Ureter (tissue), 1 donor: ENCODE measurements at regions not wholly inside any gene's neighbourhood (a gene's known extent, or its start where the extent isn't known, plus 50 kb on each side); places are given as distances from the start of the nearest gene placed in this dataset.

Experiments
- DNase-seq: peaks from one replicate; pipeline ENCODE4 v3.0.0-alpha.2; 2020; ENCODE audit warnings: low spot score
- donor health status: DM: yes; HTN: yes; CAD: no.

- peak; percentile 43 for DNase-seq
Measured at GRCh38 chr3:194249323-194250097, 101.6 kb downstream of the CPN2 start.

GRCh38 chr3:194250098-194251002 is 100.8 kb downstream of the CPN2 start:
- DNase-seq = peak; percentile 78

DNA sequence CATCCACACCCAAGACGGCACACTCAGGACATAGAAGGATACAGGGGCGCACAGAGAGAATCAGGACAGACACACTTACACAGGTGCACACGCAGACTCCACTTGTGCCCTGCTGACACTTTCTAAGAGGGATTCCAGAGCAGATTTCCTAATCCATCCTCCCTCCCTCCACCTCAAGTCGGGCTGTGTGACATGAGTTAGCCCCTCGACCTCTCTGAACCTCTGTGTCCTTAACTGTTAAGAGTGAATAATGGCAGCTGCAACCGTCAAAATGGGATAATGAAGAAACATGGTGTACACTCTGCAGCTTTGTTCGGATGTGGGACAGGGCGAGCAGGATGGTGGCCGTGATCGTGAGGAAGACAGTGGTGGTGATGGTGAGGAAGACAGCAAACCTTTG is 100.1 kb downstream of the CPN2 start:
- peak; percentile 27 for DNase-seq

- DNase-seq = no peak
Measured at GRCh38 chr3:194251461-194251860, 99.7 kb downstream of the CPN2 start.

DNA sequence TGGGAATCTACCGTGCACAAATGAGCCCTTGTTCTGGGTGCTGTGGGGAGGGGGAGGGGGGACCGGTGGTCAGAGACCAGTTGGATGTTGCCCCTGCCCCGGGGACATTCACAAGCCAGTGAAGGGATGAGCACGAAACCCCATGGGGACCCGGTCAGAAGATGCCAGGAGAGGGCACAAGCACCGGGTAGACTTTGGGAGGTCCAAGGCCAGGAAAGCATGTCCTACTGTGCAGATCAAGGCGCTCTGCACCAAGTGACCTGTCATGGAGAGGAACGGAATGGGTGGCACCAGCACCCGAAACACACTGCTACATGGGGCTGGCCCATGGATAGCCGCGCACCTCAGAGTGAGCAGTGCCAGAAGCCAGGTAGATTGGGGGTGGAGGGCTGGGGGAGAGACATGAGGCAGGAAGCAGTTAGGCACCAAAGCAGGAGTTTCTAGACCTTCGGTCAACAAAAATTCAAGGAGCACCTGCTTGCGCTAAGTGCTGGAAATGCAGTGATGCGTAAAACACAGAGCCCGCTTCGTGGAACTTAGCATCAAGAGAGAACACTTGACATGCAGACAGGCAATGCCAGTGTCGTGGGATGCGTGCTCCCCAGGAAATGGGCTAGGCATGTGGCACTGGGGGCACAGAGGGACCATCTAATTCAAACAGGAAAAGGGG is 99.1 kb downstream of the CPN2 start:
- DNase-seq = no peak

DNA sequence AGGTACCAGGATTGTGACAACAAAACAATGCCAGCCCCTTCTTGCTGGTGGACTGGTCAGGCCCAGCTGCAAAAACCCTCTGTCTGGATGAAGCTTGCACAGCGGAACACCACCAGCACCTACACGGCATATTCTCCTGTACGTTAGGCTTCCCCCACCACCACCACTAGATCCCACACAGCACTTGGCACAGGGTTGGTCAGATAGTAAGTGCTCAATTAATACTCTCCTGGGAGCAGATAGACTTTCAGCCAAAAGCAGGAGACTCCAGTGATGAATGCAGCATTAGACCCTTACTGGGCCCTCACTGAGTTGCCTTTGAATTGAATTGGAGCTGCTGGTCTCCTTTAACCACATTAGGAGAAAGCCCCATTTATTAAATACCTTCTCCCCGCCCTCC is 97.9 kb downstream of the CPN2 start:
- DNase-seq = no peak

GRCh38 chr3:194254040-194254439 is 97.1 kb downstream of the CPN2 start:
- no peak for DNase-seq

- DNase-seq = peak; percentile 75
Measured at GRCh38 chr3:194255252-194256039, 95.7 kb downstream of the CPN2 start.

DNA sequence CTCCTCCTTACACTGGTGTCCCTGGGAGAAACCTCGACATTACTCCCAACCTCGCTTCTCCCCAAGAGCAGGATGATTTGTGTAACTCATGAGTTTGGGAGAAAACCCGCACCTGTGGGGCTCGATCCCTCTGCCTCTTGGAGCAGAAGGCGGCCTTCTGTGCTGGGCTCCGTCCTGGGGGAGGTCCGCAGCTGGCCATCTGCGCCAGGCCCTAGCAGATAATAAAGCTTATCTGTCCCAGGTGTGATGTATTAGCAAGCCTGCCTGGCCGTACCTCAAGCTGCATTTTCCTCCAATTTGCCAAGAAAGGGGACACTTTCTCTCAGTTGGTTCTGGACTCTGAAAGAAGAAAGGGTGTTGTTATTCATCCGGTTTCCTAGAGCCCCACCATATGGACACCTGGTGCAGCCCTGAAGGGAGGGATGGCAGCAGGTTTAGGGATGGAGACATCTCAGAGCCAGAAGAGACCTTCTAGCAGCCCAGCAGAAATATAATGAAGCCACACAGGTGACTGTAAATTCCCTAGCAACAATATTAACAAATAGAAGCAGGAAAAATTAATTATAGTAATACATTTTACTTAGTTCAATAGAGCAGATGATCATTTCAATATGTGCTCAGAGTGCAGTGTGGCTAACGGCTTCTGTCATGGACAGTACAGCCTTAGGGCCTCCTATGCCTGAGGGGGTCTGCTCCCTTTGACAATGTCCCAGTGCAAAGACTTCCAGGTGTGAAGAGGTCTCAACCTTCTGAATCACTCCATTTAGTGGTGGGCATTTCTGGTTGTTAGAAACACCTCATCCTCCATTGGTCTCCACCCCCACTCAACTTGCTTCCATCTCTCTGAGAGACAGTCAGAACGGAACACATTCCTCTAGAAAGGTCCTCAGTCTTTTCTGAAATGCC is 94.8 kb downstream of the CPN2 start:
- peak; percentile 32 for DNase-seq

GRCh38 chr3:194257151-194257621 is 93.9 kb downstream of the CPN2 start:
- DNase-seq = peak; percentile 32

DNA sequence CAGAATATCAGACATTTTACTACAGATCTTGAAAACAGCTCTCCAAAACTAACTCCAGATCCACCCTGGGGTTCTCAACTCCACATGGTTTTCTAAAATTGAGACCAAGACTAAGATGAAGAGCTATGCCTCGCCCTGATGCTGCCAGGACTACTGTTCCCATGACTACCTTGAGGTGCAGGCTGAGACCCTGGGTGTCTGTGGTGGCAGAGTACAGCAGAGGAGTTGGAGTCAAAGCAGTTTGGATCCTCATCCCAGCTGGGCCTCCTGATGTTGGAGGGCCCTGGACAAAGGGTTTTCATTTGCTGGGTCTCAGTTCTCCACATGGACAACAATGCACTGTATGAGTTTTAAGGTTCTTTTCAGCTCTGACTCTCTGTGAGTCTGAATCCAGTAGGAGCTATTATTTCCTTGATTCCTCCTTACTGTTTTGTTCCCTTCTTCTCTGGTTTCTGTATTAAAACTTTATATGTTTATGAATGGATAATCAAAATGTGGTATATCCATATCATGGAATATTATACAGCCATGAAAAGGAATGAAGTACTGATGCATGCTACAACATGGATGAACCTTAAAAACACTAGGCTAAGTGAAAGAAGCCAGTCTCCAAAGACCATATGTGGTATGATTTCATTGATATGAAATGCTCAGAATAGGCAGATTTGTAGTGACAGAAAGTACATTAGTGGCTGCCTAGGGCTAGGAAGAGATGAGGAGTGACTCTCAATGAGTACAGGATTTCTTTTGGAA is 93.0 kb downstream of the CPN2 start:
- DNase-seq = peak; percentile 9

DNA sequence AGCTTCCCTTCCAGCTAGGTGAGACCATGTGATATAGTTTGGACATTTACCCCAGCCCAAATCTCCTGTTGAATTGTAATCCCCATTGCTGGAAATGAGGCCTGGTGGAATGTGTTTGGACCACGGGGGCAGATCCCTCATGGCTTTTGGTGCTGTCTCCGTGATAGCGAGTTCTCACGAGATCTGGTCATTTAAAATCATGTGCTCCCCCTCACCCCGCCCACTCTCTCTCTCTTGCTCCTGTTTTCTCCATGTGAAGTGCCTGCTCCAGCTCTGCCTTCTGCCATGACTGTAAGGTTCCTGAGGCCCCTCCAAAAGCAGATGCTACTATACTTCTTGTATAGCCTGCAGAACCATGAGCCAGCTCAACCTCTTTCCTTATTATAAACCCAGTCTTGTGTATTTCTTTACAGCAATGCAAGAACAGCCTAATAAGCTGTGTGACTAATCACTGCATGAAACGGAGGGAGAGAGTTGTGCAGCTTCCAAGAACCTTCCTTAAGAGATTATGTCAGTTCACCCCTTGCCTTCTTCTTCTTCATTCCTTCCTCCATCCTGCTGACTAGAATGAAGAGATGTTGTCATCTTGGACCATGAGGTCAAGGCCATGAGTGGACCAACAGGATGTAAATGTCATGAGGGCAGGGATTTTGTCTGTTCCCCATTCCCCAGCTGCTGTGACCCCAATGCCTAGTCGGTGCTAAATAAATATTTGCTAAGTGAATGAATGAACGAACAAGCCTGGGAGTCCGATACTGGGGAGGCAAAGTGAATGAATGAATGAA is 91.0 kb downstream of the CPN2 start:
- peak; percentile 29 for DNase-seq

GRCh38 chr3:194261581-194262063 is 89.5 kb downstream of the CPN2 start:
- peak; percentile 29 for DNase-seq

DNA sequence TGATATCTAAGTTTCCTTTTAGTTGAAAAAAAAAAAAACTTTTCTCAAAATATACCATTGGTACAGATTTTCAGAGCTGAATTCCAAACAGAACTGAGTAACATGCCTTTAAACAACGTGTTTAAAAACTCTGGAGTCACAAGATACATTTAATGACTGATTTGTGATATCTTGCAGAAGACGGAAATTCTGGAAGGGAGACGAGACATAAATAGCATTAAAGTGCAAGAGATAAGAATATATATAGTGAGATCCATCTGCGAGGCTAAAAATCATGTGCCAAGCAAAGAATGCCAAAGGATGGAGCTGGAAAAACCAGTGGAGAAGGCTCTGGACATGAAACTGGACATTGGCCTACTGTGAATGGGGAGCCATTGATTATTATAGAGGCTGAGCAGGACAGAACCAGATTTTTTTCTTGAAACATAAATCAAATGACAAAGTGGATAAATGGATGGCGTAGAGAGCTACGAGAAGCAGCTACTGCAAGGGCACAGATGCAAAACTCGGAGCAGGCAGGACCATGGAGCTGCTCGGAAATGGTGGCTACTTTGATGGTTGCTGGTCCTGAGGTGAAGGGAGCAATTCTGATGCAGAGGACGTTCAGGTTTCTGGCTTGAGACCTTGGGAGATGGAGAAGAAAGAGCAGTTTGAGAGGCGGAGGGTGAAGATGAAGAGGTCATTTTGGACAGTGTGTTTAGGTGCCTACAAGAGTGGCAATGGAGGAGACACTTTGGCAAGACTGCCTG is 88.8 kb downstream of the CPN2 start:
- DNase-seq = no peak

GRCh38 chr3:194262925-194263305 is 88.2 kb downstream of the CPN2 start:
- no peak for DNase-seq

DNA sequence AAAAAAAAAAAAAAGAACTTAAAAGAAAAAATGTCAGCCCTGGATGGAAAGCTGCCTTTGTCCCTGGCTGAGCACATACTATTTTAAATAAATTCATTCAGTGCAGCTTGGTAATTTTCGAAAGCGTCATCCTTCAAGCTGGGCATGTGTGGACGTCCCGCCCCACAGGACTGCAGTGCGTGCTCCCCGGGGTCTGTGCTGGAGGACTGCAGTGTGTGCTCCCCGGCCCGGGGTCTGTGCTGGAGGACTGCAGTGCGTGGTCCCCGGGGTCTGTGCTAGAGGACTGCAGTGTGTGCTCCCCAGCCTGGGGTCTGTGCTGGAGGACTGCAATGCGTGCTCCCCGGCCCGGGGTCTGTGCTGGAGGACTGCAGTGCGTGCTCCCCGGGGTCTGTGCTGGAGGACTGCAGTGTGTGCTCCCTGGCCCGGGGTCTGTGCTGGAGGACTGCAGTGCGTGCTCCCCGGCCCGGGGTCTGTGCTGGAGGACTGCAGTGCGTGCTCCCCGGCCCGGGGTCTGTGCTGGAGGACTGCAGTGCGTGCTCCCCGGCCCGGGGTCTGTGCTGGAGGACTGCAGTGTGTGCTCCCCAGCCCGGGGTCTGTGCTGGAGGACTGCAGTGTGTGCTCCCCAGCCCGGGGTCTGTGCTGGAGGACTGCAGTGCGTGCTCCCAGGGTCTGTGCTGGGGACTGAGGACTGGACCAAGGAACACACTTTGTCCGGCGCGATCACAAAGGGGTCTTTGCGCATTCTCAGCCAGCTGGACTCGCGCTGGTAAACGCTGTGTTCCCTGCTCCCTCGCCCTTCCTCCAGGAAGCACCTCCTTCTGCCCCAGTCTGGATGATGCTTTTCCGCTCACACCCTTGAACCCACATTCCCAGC is 86.3 kb downstream of the CPN2 start:
- peak; percentile 27 for DNase-seq

GRCh38 chr3:194265505-194265892 is 85.6 kb downstream of the CPN2 start:
- DNase-seq = peak; percentile 77
